ENCODE measurements at regions not wholly inside any gene's neighbourhood (a gene's known extent, or its start where the extent isn't known, plus 50 kb on each side); places are given as distances from the start of the nearest gene placed in this dataset.

GRCh38 chr4:66216252-66216651 is 546.0 kb upstream of the EPHA5 start:
- no peak for TF ChIP-seq CTCF (IDR thresholded peaks at IDR 0.05; ENCODE audit: insufficient read depth, low read depth, low read length)
- no peak for TF ChIP-seq EZH2 (IDR thresholded peaks at IDR 0.05; ENCODE audit: insufficient read depth, low read length)

Measured in astrocyte (in vitro differentiated cells and primary cell).